ENCODE measurements at regions not wholly inside any gene's neighbourhood (a gene's known extent, or its start where the extent isn't known, plus 50 kb on each side); places are given as distances from the start of the nearest gene placed in this dataset.

DNA sequence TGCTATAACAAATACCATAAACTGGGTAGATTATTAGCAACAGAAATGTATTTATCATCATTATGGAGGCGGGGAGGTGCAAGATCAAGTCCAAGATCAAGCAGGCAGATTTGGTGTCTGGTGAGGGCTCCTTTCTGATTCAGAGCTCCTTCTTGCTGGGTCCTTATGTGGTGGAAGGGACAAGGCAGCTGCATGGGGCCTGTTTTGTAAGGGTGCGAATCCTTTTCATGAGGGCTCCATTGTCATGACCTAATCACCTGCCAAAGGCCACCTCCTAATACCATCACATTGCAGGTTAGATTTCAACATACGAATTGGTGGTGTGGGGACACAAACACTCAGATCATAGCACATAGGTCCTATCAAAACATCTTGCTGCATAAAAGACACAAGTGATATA lies 84.4 kb upstream of the CCDC150 start:
- no peaks in the 10 kb centered on the region for H3K4me1 ChIP-seq (ENCODE audit: control insufficient read depth in 1 of 2, insufficient read depth in 2 of 2, low read length in 2 of 2)
- ATAC-seq (no peak), DNase-seq (ENCODE audit: low read depth, low spot score) (no peak)
- RAD21 ChIA-PET (ENCODE audit: low non-redundant PET in 1 of 2, low total read pairs in 2 of 2, uncharacterized antibody in 2 of 2, unreplicated experiment in 2 of 2): no interaction called here
- no peak overlapping the region for H3K27ac ChIP-seq (ENCODE audit: low read depth, low read length)
- no peak overlapping the region for H2AFZ ChIP-seq (ENCODE audit: low read depth, low read length, poor library complexity, severe bottlenecking)
- H3K79me2 ChIP-seq (ENCODE audit: insufficient read depth, low read length): no peaks in the 10 kb centered on the region
- H3K9me2 ChIP-seq (ENCODE audit: insufficient read depth): no peaks in the 10 kb centered on the region
- H3K36me3 ChIP-seq (ENCODE audit: control insufficient read depth in 1 of 2, insufficient read depth in 2 of 2, low read length in 2 of 2): no peaks in the 10 kb centered on the region
- intact Hi-C loops (cut with micrococcal nuclease): no loop called here
- H3K4me2 ChIP-seq (ENCODE audit: low read length): no peak overlapping the region
- POLR2A ChIA-PET: no interaction called here
- TF ChIP-seq TCF7L2 (IDR thresholded peaks at IDR 0.05; ENCODE audit: borderline replicate concordance, extremely low read depth, insufficient read depth, insufficient read length): no peak
- no peak for TF ChIP-seq EZH2 (IDR thresholded peaks at IDR 0.05)
- no peak for TF ChIP-seq EZH2phosphoT487 (IDR thresholded peaks at IDR 0.05; ENCODE audit: borderline replicate concordance)
- TF ChIP-seq, protein P1, sequence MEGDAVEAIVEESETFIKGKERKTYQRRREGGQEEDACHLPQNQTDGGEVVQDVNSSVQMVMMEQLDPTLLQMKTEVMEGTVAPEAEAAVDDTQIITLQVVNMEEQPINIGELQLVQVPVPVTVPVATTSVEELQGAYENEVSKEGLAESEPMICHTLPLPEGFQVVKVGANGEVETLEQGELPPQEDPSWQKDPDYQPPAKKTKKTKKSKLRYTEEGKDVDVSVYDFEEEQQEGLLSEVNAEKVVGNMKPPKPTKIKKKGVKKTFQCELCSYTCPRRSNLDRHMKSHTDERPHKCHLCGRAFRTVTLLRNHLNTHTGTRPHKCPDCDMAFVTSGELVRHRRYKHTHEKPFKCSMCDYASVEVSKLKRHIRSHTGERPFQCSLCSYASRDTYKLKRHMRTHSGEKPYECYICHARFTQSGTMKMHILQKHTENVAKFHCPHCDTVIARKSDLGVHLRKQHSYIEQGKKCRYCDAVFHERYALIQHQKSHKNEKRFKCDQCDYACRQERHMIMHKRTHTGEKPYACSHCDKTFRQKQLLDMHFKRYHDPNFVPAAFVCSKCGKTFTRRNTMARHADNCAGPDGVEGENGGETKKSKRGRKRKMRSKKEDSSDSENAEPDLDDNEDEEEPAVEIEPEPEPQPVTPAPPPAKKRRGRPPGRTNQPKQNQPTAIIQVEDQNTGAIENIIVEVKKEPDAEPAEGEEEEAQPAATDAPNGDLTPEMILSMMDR (IDR thresholded peaks at IDR 0.05 in 2 of 3, conservative IDR thresholded peaks at IDR 0.05 in 1 of 3; ENCODE audit: borderline replicate concordance in 1 of 3, insufficient read depth in 1 of 3, low read depth in 2 of 3, low read length in 2 of 3): no peak
- no peak for TF ChIP-seq SRF (IDR thresholded peaks at IDR 0.05; ENCODE audit: low read depth)
- no peak for TF ChIP-seq CEBPB (IDR thresholded peaks at IDR 0.05; ENCODE audit: low read depth)
- TF ChIP-seq SP1 (IDR thresholded peaks at IDR 0.05; ENCODE audit: low read depth): no peak
- no peak for TF ChIP-seq JUND (IDR thresholded peaks at IDR 0.05)
- no peak for TF ChIP-seq EGR1 (IDR thresholded peaks at IDR 0.05; ENCODE audit: low read depth)
- TF ChIP-seq, protein P2, sequence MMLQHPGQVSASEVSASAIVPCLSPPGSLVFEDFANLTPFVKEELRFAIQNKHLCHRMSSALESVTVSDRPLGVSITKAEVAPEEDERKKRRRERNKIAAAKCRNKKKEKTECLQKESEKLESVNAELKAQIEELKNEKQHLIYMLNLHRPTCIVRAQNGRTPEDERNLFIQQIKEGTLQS (IDR thresholded peaks at IDR 0.05): no peak
- no peak for TF ChIP-seq POLR2A (IDR thresholded peaks at IDR 0.05; ENCODE audit: borderline replicate concordance, extremely low read depth, insufficient read depth, insufficient read length)
- H4K20me1 ChIP-seq (ENCODE audit: insufficient read depth): no peaks in the 10 kb centered on the region
- CTCF ChIA-PET: no interaction called here
- no peak overlapping the region for H3K4me3 ChIP-seq (replicated peaks in 1 of 2; ENCODE audit: low read depth in 1 of 2, low read length in 2 of 2)
- no peaks in the 10 kb centered on the region for H3K9me3 ChIP-seq (ENCODE audit: control insufficient read depth in 1 of 2, insufficient read depth in 1 of 2, low read depth in 1 of 2, low read length in 2 of 2)
- H3K27me3 ChIP-seq (ENCODE audit: insufficient read depth, low read length): no peaks in the 10 kb centered on the region
- no TSS peak for BruUV-seq (replicated peaks)
- no peak overlapping the region for H3K9ac ChIP-seq (ENCODE audit: low read length)

Data from HCT116 (cell line).